ENCODE measurements at regions not wholly inside any gene's neighbourhood (a gene's known extent, or its start where the extent isn't known, plus 50 kb on each side); places are given as distances from the start of the nearest gene placed in this dataset.

- no peak for TF ChIP-seq CTCF (IDR thresholded peaks at IDR 0.05)
- TF ChIP-seq POLR2A (IDR thresholded peaks at IDR 0.05) = no peak
Observed at GRCh38 chr13:24108615-24108965, 51.9 kb upstream of the SPATA13 start.

All from testis (tissue), 2 donors.